AG09309 (cell line): ENCODE measurements at regions not wholly inside any gene's neighbourhood (a gene's known extent, or its start where the extent isn't known, plus 50 kb on each side); places are given as distances from the start of the nearest gene placed in this dataset.
"Not testable (repeated sequence)": the region's sequence is repeated elsewhere in the genome, so short reads cannot be mapped to it uniquely, and the experiment has no call there.

Experiments used
- DNase-seq: peaks from one replicate; pipeline ENCODE4 v3.0.0-alpha.2; 2010; ENCODE audit warnings: low read depth
- H3K4me3 ChIP-seq: 2 replicates; pipeline ENCODE4 v1.5.1; 2011; ENCODE audit warnings: mild to moderate bottlenecking, low read depth, low read length, moderate library complexity; ENCODE audit not compliant: control insufficient read depth
- CTCF ChIP-seq: IDR thresholded peaks from 2 replicates; pipeline ENCODE4 v1.5.1; 2011; ENCODE audit warnings: mild to moderate bottlenecking, low read depth, low read length, inconsistent platforms; ENCODE audit not compliant: insufficient read depth, control insufficient read depth; ENCODE audit errors: missing control alignments

GRCh38 chr18:43847164-43848091, 570.1 kb upstream of the SYT4 start:
- no peak for TF ChIP-seq CTCF
- peak; percentile 58 for DNase-seq
- H3K4me3 ChIP-seq, result no peak overlapping the region

- DNase-seq, H3K4me3 ChIP-seq: not testable (repeated sequence)
Observed at GRCh38 chr18:43849831-43850230, 572.5 kb upstream of the SYT4 start.

GRCh38 chr18:43855376-43855775, 578.1 kb upstream of the SYT4 start:
- DNase-seq, result no peak
- no peak for TF ChIP-seq CTCF
- no peak overlapping the region for H3K4me3 ChIP-seq

- no peak overlapping the region for H3K4me3 ChIP-seq
- DNase-seq, result no peak
- TF ChIP-seq CTCF, result no peak
Observed at GRCh38 chr18:43863180-43863579, 585.9 kb upstream of the SYT4 start.

- H3K4me3 ChIP-seq, result no peak overlapping the region
- DNase-seq, result no peak
- no peak for TF ChIP-seq CTCF
Observed at GRCh38 chr18:43866696-43867095, 589.4 kb upstream of the SYT4 start.

- no peak for DNase-seq
- no peak for TF ChIP-seq CTCF
Observed at GRCh38 chr18:43868497-43868995, 591.3 kb upstream of the SYT4 start.

GRCh38 chr18:43869451-43870008, 592.2 kb upstream of the SYT4 start:
- no peak overlapping the region for H3K4me3 ChIP-seq
- DNase-seq, result no peak
- no peak for TF ChIP-seq CTCF

More at GRCh38 chr18:43868497-43868995, 591.3 kb upstream of the SYT4 start:
- H3K4me3 ChIP-seq, result no peak overlapping the region
